Esophagus squamous epithelium (tissue), 4 donors: ENCODE measurements at regions not wholly inside any gene's neighbourhood (a gene's known extent, or its start where the extent isn't known, plus 50 kb on each side); places are given as distances from the start of the nearest gene placed in this dataset.

Experiments used
- POLR2A ChIP-seq, 4 donors: fragments of 450-650 bp; IDR thresholded peaks; one replicate each; pipeline ENCODE4 v1.6.1; 2017; ENCODE audit warnings: antibody characterized with exemption in 4 of 4, mild to moderate bottlenecking in 4 of 4, moderate library complexity in 3 of 4
- TF ChIP-seq, protein P1 (sequence below), 6 experiments: fragments of 450-650 bp in 4 of 6; fragments of 200-600 bp in 2 of 6; sonication (generic) in 2 of 6; IDR thresholded peaks; one replicate each; pipeline ENCODE4 v1.5.1; 2016 to 2019; ENCODE audit warnings: antibody characterized with exemption in 6 of 6, mild to moderate bottlenecking in 4 of 6, moderate library complexity in 4 of 6

- TF ChIP-seq, protein P1, sequence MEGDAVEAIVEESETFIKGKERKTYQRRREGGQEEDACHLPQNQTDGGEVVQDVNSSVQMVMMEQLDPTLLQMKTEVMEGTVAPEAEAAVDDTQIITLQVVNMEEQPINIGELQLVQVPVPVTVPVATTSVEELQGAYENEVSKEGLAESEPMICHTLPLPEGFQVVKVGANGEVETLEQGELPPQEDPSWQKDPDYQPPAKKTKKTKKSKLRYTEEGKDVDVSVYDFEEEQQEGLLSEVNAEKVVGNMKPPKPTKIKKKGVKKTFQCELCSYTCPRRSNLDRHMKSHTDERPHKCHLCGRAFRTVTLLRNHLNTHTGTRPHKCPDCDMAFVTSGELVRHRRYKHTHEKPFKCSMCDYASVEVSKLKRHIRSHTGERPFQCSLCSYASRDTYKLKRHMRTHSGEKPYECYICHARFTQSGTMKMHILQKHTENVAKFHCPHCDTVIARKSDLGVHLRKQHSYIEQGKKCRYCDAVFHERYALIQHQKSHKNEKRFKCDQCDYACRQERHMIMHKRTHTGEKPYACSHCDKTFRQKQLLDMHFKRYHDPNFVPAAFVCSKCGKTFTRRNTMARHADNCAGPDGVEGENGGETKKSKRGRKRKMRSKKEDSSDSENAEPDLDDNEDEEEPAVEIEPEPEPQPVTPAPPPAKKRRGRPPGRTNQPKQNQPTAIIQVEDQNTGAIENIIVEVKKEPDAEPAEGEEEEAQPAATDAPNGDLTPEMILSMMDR (IDR thresholded peaks at IDR 0.05) = no peak
- no peak for TF ChIP-seq POLR2A (IDR thresholded peaks at IDR 0.05)
Observed at GRCh38 chr5:2460098-2460497, 291.4 kb downstream of the IRX2 start.
